Muscle of leg (tissue), 3 donors: ENCODE measurements at regions not wholly inside any gene's neighbourhood (a gene's known extent, or its start where the extent isn't known, plus 50 kb on each side); places are given as distances from the start of the nearest gene placed in this dataset.

ENCODE experiments used
- DNase-seq: peaks from one replicate; pipeline ENCODE4 v3.0.0; 2013
- H3K27ac ChIP-seq: one replicate; pipeline ENCODE4 v1.5.1; 2013; ENCODE audit warnings: mild to moderate bottlenecking, low read length, control low read depth
- H3K27me3 ChIP-seq: one replicate; pipeline ENCODE4 v1.6.1; 2013; ENCODE audit warnings: low read length; ENCODE audit not compliant: control insufficient read depth, insufficient read depth
- H3K36me3 ChIP-seq: one replicate; pipeline ENCODE4 v1.6.1; 2013; ENCODE audit warnings: low read length; ENCODE audit not compliant: control insufficient read depth, insufficient read depth
- H3K4me1 ChIP-seq: one replicate; pipeline ENCODE4 v1.6.1; 2013; ENCODE audit warnings: low read length; ENCODE audit not compliant: control insufficient read depth, insufficient read depth
- H3K4me3 ChIP-seq: one replicate; pipeline ENCODE4 v1.5.1; 2013; ENCODE audit warnings: low read length, control low read depth
- H3K9me3 ChIP-seq: replicated peaks from 2 replicates; pipeline ENCODE4 v1.6.1; 2013; ENCODE audit warnings: low read depth, low read length; ENCODE audit not compliant: control insufficient read depth
- WGBS: methylation state at CpG from one replicate; pipeline ENCODE4 v1.1.5; 2013; ENCODE audit warnings: missing lambda C conversion rate; ENCODE audit not compliant: insufficient coverage; 5-methylcytosine and 5-hydroxymethylcytosine counted together

DNA sequence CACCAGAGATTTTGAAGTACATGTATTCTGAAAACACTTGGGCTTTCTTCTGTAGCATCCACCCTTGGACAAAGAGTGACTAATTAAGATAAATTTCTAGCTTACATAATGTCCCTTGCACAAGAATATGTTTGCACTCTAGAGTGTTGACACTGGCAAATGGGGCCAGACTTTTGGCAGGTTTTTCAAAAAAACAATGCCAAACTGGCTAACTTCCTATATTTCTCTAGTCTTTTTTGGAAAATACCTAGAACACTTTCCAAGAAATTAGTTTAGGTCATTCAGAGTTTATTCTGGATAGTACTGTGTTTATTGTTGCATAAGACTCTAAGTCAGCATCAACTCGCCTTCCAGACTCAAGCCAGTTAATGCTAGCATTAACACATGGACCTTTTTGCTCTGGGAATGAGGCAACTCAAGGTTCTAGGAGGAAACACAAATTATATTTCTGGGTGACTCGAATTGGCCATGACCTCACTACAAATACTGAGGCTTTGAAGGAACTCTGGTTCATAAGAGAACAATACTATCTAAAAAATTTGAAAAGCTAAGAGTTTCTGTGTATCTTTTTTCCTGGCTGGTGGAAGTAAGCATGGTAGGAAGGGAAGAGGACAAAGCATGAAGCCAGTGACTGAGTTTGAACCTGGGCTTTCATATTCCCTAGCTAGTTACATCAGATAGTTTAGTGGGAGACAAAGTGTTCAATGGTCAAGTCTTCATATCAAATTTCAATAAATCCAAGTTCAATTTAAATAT is 101.6 kb downstream of the NREP start:
- Histone ChIP-seq H3K9me3 (no peaks in the 10 kb centered on the region), H3K27me3 (no peaks in the 10 kb centered on the region), H3K27ac (no peak overlapping the region), H3K4me1 (no peaks in the 10 kb centered on the region), H3K4me3 (no peak overlapping the region), H3K36me3 (no peaks in the 10 kb centered on the region)
- peak; percentile 66 for DNase-seq
- no CpG with 5 or more reads among the region's 2 CpGs for WGBS

DNA sequence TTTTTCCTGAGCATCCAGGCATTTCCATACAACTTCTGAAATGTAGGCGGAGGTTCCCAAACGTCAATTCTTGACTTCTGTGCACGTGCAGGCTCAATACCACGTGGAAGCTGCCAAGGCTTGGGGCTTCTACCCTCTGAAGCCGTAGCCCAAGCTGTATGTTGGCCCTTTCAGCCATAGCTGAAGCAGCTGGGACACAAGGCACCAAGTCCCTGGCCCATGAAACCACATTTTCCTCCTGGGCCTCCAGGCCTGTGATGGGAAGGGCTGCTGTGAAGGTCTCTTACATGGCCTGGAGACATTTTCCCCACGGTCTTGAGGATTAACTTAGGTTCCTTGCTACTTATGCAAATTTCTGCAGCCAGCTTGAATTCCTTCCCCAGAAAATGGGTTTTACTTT is 103.6 kb downstream of the NREP start:
- no peaks in the 10 kb centered on the region for H3K4me1 ChIP-seq
- H3K27ac ChIP-seq: no peak overlapping the region
- no peaks in the 10 kb centered on the region for H3K9me3 ChIP-seq
- DNase-seq: no peak
- no peak overlapping the region for H3K4me3 ChIP-seq
- H3K27me3 ChIP-seq: no peaks in the 10 kb centered on the region
- WGBS: 84% methylated on average over 6 of the region's 6 CpGs
- H3K36me3 ChIP-seq: no peaks in the 10 kb centered on the region

DNA sequence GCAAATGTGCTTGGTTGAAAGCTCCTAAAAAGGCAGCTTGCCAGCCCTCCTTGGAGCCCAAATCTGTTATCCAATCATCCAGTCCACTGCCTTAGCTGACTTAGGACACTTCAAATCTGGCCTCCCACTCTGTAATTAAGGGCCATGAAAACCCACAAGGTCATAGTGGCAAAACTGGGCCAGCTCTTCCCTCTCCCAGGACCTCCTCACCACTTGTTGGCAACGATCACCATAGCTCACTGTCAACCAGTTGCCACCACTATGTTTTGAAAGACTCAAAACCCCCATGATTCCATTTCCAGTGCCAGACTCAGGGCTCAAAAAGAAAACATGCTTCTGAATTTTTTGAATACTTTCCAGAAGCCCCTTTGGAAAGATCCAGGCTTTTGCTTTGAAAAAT is 107.5 kb downstream of the NREP start:
- DNase-seq: no peak
- WGBS: 77% methylated on average over 1 of the region's 1 CpG
- H3K27ac ChIP-seq: no peak overlapping the region
- H3K4me3 ChIP-seq: no peak overlapping the region
- no peaks in the 10 kb centered on the region for H3K27me3 ChIP-seq
- H3K36me3 ChIP-seq: no peaks in the 10 kb centered on the region
- H3K4me1 ChIP-seq: peaks cover 2% of the 10 kb centered on the region
- no peaks in the 10 kb centered on the region for H3K9me3 ChIP-seq

DNA sequence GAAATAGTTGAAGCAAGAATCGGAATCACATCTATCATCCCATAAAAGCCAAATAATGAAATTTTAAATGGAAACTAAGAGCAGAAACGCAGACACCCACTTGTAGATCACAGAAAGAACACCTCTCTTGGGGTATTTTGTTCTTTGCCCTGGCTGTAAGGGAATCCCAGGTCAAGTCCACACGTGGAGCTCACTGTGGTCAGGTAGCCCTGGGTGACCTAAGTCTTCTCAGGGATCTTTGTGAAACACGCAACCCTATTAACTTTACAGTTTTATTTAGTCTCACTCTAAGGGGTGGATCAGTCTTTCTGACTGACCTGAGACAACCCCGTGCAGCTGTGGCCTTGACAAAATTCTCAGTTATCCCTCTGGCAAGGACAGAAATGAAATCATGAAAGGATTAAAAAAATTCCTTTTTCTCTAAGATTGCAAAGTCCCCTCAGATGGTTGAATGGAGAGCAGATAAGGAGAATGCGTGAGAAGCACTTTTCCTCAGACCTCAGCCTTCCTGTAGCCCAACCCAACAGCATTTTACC is 111.6 kb downstream of the NREP start:
- H3K27ac ChIP-seq: no peak overlapping the region
- peak; percentile 36 for DNase-seq
- no peaks in the 10 kb centered on the region for H3K27me3 ChIP-seq
- WGBS: 83% methylated on average over 1 of the region's 6 CpGs
- H3K9me3 ChIP-seq: no peaks in the 10 kb centered on the region
- no peaks in the 10 kb centered on the region for H3K36me3 ChIP-seq
- no peak overlapping the region for H3K4me3 ChIP-seq
- H3K4me1 ChIP-seq: peaks cover 2% of the 10 kb centered on the region

DNA sequence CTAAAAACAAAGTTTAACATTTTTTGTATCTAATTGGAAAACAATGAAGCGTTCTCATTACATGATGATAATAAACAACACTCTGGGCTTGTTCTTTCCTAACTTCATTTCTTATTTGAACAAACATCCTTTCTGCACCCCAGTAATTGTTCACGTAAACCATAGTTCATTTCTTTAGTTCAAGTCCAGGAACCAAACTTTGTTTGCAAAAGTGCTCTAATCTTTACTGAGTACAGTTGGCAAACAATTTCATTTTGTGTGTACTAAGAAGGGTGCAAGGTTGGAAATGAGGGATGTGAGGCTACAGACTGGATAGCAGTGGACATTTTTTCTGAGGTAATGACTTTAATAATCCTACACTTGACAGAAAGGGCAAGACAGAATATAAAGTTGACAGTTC is 113.5 kb downstream of the NREP start:
- no peaks in the 10 kb centered on the region for H3K36me3 ChIP-seq
- DNase-seq: no peak
- no peak overlapping the region for H3K4me3 ChIP-seq
- peaks cover 10% of the 10 kb centered on the region for H3K9me3 ChIP-seq
- H3K27me3 ChIP-seq: no peaks in the 10 kb centered on the region
- H3K27ac ChIP-seq: no peak overlapping the region
- WGBS: no CpG with 5 or more reads among the region's 2 CpGs
- H3K4me1 ChIP-seq: peaks cover 2% of the 10 kb centered on the region

DNA sequence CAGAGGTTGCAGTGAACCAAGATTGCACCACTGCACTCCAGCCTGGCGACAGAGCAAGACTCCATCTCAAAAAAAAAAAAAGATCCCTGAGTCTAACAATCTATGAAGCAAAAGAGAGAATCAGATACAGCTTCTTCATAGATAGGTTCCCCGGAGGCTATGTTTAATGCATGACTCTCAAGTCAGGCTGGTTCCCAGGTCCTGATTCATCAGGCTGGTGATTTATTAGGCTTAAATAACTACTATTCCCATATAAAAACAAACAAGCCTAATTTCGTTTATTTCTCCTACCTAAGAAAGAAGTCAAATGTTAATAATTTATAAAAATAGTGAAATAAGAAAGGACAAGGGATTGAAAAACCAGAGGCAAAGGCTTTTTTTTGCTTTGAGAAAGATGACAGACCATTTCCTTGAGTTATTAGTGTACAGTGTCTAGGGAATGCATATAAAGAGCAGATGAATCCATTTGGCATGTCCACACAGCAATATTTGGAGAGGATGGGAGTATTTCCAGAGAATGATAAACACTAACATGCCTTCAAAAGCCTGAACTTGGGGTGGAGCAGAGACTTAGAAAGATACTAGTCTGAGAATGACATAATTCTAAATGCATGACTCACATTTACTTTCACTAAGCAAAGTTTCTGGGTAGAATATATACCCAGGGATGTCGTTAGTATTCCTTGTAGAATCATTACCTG is 115.3 kb downstream of the NREP start:
- Histone ChIP-seq H3K4me1 (peaks cover 2% of the 10 kb centered on the region), H3K27ac (no peak overlapping the region), H3K9me3 (peaks cover 10% of the 10 kb centered on the region), H3K27me3 (no peaks in the 10 kb centered on the region), H3K36me3 (no peaks in the 10 kb centered on the region), H3K4me3 (no peak overlapping the region)
- DNase-seq: peak; percentile 90
- WGBS: no CpG with 5 or more reads among the region's 4 CpGs

DNA sequence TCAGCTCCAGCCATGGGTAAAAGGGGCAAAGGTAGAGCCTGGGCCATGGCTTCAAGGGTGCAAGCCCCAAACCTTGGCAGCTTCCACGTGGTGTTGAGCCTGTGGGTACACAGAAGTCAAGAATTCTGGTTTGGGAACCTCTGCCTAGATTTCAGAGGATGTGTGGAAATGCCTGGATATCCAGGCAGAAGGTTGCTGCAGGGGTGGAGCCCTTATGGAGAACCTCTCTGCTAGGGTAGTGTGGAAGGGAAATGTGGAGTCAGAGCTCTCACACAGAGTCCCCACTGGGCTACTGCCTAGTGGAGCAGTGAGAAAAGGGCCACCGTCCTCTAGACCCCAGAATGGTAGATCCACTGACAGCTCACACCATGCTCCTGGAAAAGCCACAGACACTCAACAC is 117.1 kb downstream of the NREP start:
- Histone ChIP-seq H3K36me3 (no peaks in the 10 kb centered on the region), H3K9me3 (peaks cover 10% of the 10 kb centered on the region), H3K27me3 (no peaks in the 10 kb centered on the region), H3K4me1 (peaks cover 6% of the 10 kb centered on the region), H3K4me3 (no peak overlapping the region), H3K27ac (no peak overlapping the region)
- no peak for DNase-seq
- WGBS: 25% methylated on average over 1 of the region's 2 CpGs

DNA sequence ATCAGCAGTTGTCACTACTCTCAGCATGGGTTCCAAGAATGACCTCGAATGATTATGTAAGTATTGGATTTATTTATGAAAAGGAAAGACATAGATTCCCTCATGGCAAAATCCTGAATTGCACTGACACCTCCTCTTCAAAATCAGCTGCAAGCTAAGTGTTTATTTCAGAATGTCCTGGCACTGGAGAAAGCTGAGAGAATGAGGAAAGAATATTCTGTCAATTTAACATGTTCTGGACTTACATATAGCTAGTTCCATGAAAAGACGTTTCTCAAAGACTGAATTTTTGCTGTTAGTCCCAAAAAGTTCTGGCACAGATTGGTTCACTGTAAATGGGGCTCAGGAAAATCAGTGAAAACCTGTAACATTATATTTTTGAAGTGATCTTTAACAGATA is 120.3 kb downstream of the NREP start:
- peaks cover 6% of the 10 kb centered on the region for H3K4me1 ChIP-seq
- no peak overlapping the region for H3K27ac ChIP-seq
- peaks cover 10% of the 10 kb centered on the region for H3K9me3 ChIP-seq
- H3K4me3 ChIP-seq: no peak overlapping the region
- WGBS: no CpG with 5 or more reads among the region's 2 CpGs
- no peaks in the 10 kb centered on the region for H3K36me3 ChIP-seq
- DNase-seq: peak; percentile 53
- H3K27me3 ChIP-seq: no peaks in the 10 kb centered on the region

DNA sequence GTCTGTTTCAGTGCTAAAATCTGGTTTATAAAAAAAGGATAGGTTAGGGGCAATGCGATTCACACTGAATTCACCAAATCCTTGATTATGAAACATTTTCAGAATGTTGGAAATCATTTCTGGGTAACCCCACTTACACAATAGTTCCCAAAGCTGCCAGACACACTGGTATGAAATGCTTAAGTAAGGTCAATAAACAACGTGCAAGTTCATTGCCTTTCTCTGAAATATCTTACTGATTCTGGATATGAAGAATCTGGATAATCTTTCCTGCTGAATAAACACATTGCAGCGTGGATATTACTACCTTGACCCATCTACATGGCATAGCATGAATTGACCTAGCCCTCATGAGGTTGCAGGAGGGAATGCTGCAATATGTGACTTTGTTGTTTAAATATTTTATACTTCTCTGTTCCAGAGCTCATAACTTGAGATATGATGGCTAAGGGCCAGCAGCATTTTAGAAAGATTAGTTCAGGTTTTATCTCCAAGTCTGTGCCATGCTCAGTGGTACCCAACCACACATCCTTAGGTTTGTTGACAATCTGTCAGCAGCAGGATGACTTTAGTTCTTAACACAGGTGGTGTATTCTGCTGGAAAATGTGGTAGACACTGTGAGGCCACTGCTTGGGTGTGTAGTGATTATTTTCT is 121.0 kb downstream of the NREP start:
- DNase-seq: no peak
- Histone ChIP-seq H3K36me3 (no peaks in the 10 kb centered on the region), H3K27ac (no peak overlapping the region), H3K4me3 (no peak overlapping the region), H3K4me1 (peaks cover 6% of the 10 kb centered on the region), H3K27me3 (no peaks in the 10 kb centered on the region), H3K9me3 (peaks cover 10% of the 10 kb centered on the region)
- WGBS: no CpG with 5 or more reads among the region's 3 CpGs
